CD14-positive monocyte (primary cell): ENCODE measurements at regions not wholly inside any gene's neighbourhood (a gene's known extent, or its start where the extent isn't known, plus 50 kb on each side); places are given as distances from the start of the nearest gene placed in this dataset.

Source experiments
- DNase-seq, 3 donors: peaks; one replicate each; pipeline ENCODE4 v3.0.0-alpha.2; 2011 to 2022
- H2AFZ ChIP-seq: 2 replicates; pipeline ENCODE4 v1.6.0; 2012; ENCODE audit warnings: mild to moderate bottlenecking, low read depth, low read length, inconsistent platforms; ENCODE audit not compliant: insufficient read depth, poor library complexity, severe bottlenecking
- H3K27ac ChIP-seq, 2 donors: 1 replicate in 1 of 2; 2 replicates in 1 of 2; pipeline ENCODE4 v1.5.1; 2012 to 2013; ENCODE audit warnings: low read length in 2 of 2, control low read depth in 1 of 2, inconsistent platforms in 1 of 2, low read depth in 1 of 2, mild to moderate bottlenecking in 1 of 2
- H3K27me3 ChIP-seq, 2 donors: one replicate each; pipeline versions ENCODE4 v1.6.0 to v1.6.1; 2011 to 2013; ENCODE audit warnings: low read length in 2 of 2; ENCODE audit not compliant: control insufficient read depth in 2 of 2, insufficient read depth in 2 of 2
- H3K36me3 ChIP-seq, 2 donors: replicated peaks in 1 of 2; 1 replicate in 1 of 2; 2 replicates in 1 of 2; pipeline versions ENCODE4 v1.5.1 to v1.6.1; 2012 to 2013; ENCODE audit warnings: low read length in 2 of 2, control low read depth in 1 of 2, inconsistent platforms in 1 of 2, mild to moderate bottlenecking in 1 of 2; ENCODE audit not compliant: insufficient read depth in 2 of 2, control insufficient read depth in 1 of 2
- H3K4me1 ChIP-seq, 2 donors: 1 replicate in 1 of 2; 2 replicates in 1 of 2; pipeline versions ENCODE4 v1.5.1 to v1.6.1; 2012 to 2013; ENCODE audit warnings: low read length in 2 of 2, control low read depth in 1 of 2, inconsistent platforms in 1 of 2, mild to moderate bottlenecking in 1 of 2, moderate library complexity in 1 of 2; ENCODE audit not compliant: insufficient read depth in 2 of 2, control insufficient read depth in 1 of 2
- H3K4me2 ChIP-seq: replicated peaks from 2 replicates; pipeline ENCODE3; 2012; ENCODE audit warnings: low read length, moderate library complexity, mild to moderate bottlenecking; ENCODE audit not compliant: poor library complexity, severe bottlenecking; ENCODE audit errors: extremely low read depth
- H3K4me3 ChIP-seq, 3 experiments: fragments of 200-600 bp in 1 of 3; sonication (generic) in 1 of 3; replicated peaks in 1 of 3; 1 replicate in 2 of 3; 2 replicates in 1 of 3; pipeline ENCODE4 v1.5.1; 2011 to 2013; ENCODE audit warnings: low read length in 3 of 3, mild to moderate bottlenecking in 3 of 3, control low read depth in 2 of 3, low read depth in 2 of 3, inconsistent platforms in 1 of 3, moderate library complexity in 1 of 3
- H3K79me2 ChIP-seq: 2 replicates; pipeline ENCODE4 v1.6.0; 2012; ENCODE audit warnings: mild to moderate bottlenecking, control low read depth, inconsistent platforms, low read length, moderate library complexity; ENCODE audit not compliant: insufficient read depth
- H3K9ac ChIP-seq: 2 replicates; pipeline ENCODE4 v1.6.0; 2017; ENCODE audit warnings: low read length, mild to moderate bottlenecking; ENCODE audit not compliant: insufficient read depth, poor library complexity, severe bottlenecking
- H3K9me3 ChIP-seq, 2 donors: replicated peaks in 1 of 2; 1 replicate in 1 of 2; 2 replicates in 1 of 2; pipeline versions ENCODE4 v1.5.1 to v1.6.1; 2012 to 2013; ENCODE audit warnings: low read length in 2 of 2, control low read depth in 1 of 2; ENCODE audit not compliant: control insufficient read depth in 1 of 2, insufficient read depth in 1 of 2
- H4K20me1 ChIP-seq: 2 replicates; pipeline ENCODE4 v1.6.0; 2012; ENCODE audit warnings: mild to moderate bottlenecking, low read length, control low read depth, moderate library complexity; ENCODE audit not compliant: insufficient read depth
- H3K27ac Mint-ChIP-seq, 7 donors: one replicate each; pipeline ENCODE4 v1.8.0; 2020; ENCODE audit warnings: mild to moderate bottlenecking in 7 of 7, mixed read lengths in 7 of 7, moderate library complexity in 6 of 7, inconsistent platforms in 2 of 7
- H3K27me3 Mint-ChIP-seq, 3 donors: one replicate each; pipeline ENCODE4 v1.8.0; 2021 to 2022; ENCODE audit warnings: low read depth in 3 of 3, mild to moderate bottlenecking in 3 of 3, mixed read lengths in 3 of 3, moderate library complexity in 3 of 3, inconsistent platforms in 1 of 3
- H3K36me3 Mint-ChIP-seq, 2 donors: one replicate each; pipeline ENCODE4 v1.8.0; 2020; ENCODE audit warnings: mixed read lengths in 2 of 2, inconsistent platforms in 1 of 2, mild to moderate bottlenecking in 1 of 2
- H3K4me1 Mint-ChIP-seq: one replicate; pipeline ENCODE4 v1.8.0; 2020; ENCODE audit warnings: mild to moderate bottlenecking, mixed read lengths
- H3K4me3 Mint-ChIP-seq, 2 donors: one replicate each; pipeline ENCODE4 v1.8.0; 2020; ENCODE audit warnings: mild to moderate bottlenecking in 2 of 2, mixed read lengths in 2 of 2, moderate library complexity in 1 of 2
- H3K9me3 Mint-ChIP-seq, 7 donors: one replicate each; pipeline ENCODE4 v1.8.0; 2020 to 2022; ENCODE audit warnings: mixed read lengths in 7 of 7, mild to moderate bottlenecking in 6 of 7, moderate library complexity in 6 of 7, inconsistent platforms in 2 of 7
- WGBS: methylation state at CpG from one replicate; pipeline ENCODE4 v1.1.5; 2013; ENCODE audit warnings: missing lambda C conversion rate; ENCODE audit not compliant: insufficient coverage; 5-methylcytosine and 5-hydroxymethylcytosine counted together
- intact Hi-C, 2 donors: fragments of 100-400 bp; cut with micrococcal nuclease; formaldehyde crosslinking; loops; one replicate each; pipeline versions ENCODE4 v1.15.0 to v1.15.1; 2023
- TF ChIP-seq, protein P1 (sequence below): fragments of 200-600 bp; IDR thresholded peaks from one replicate; pipeline ENCODE4 v1.8.0; 2022; ENCODE audit warnings: antibody characterized with exemption, mild to moderate bottlenecking

DNA sequence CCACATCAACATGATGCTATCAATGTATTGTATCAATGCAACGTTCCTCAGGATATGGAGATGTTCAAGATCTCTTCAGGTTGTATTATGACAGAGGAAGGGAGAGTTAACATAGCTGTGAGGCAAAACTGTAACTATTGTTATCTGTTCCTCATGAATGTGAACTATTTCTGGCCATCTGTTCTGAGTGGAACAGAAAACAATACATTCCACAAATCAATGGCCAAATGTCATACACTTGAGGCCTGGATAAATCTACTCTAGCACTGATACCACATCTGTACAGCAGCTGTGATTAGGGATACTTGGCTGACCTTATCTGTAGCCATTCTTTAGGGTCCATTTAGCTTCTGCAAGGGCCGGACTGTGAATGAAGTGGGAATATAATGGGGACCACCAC lies 447.9 kb downstream of the IRS1 start:
- H3K4me2 ChIP-seq, result no peak overlapping the region
- H3K27ac Mint-ChIP-seq, result no peak overlapping the region
- H3K4me3 ChIP-seq, result no peak overlapping the region
- H3K9me3 Mint-ChIP-seq, result peaks cover 0 to 9% (median 4%) of the 10 kb centered on the region in 7 donors
- no peaks in the 10 kb centered on the region for H3K36me3 Mint-ChIP-seq
- H3K4me1 ChIP-seq, result no peaks in the 10 kb centered on the region
- H3K27me3 ChIP-seq, result peaks cover 0 to 3% of the 10 kb centered on the region in 2 donors
- no CpG with 5 or more reads among the region's 2 CpGs for WGBS
- no peaks in the 10 kb centered on the region for H3K79me2 ChIP-seq
- intact Hi-C loops, result loop anchor here in 1 of 2 donors (10.0 kb wide), 1 partner anchor 137 kb away; no protein-coding TSS in a partner anchor
- H3K4me3 Mint-ChIP-seq, result no peak overlapping the region
- no peak overlapping the region for H2AFZ ChIP-seq
- TF ChIP-seq, protein P1, sequence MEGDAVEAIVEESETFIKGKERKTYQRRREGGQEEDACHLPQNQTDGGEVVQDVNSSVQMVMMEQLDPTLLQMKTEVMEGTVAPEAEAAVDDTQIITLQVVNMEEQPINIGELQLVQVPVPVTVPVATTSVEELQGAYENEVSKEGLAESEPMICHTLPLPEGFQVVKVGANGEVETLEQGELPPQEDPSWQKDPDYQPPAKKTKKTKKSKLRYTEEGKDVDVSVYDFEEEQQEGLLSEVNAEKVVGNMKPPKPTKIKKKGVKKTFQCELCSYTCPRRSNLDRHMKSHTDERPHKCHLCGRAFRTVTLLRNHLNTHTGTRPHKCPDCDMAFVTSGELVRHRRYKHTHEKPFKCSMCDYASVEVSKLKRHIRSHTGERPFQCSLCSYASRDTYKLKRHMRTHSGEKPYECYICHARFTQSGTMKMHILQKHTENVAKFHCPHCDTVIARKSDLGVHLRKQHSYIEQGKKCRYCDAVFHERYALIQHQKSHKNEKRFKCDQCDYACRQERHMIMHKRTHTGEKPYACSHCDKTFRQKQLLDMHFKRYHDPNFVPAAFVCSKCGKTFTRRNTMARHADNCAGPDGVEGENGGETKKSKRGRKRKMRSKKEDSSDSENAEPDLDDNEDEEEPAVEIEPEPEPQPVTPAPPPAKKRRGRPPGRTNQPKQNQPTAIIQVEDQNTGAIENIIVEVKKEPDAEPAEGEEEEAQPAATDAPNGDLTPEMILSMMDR, result no peak
- peaks cover 4% of the 10 kb centered on the region in 3 donors for H3K27me3 Mint-ChIP-seq
- DNase-seq, result no peak
- no peaks in the 10 kb centered on the region for H4K20me1 ChIP-seq
- H3K9me3 ChIP-seq, result no peaks in the 10 kb centered on the region
- no peak overlapping the region for H3K9ac ChIP-seq
- H3K36me3 ChIP-seq, result no peaks in the 10 kb centered on the region
- H3K4me1 Mint-ChIP-seq, result peaks cover 3% of the 10 kb centered on the region
- H3K27ac ChIP-seq, result no peak overlapping the region

GRCh38 chr2:226339616-226340015 lies 460.0 kb downstream of the IRS1 start:
- H2AFZ ChIP-seq, result no peak overlapping the region
- no peaks in the 10 kb centered on the region for H3K4me1 ChIP-seq
- Mint-ChIP-seq H3K27ac (no peak overlapping the region), H3K27me3 (peaks cover 0 to 7% (median 0%) of the 10 kb centered on the region in 3 donors), H3K36me3 (no peaks in the 10 kb centered on the region), H3K9me3 (no peaks in the 10 kb centered on the region), H3K4me3 (no peak overlapping the region), H3K4me1 (peaks cover 10% of the 10 kb centered on the region)
- DNase-seq, result no peak
- intact Hi-C loops, result no loop called here
- H3K27me3 ChIP-seq, result no peaks in the 10 kb centered on the region
- H3K36me3 ChIP-seq, result no peaks in the 10 kb centered on the region
- no peaks in the 10 kb centered on the region for H3K79me2 ChIP-seq
- no peaks in the 10 kb centered on the region for H4K20me1 ChIP-seq
- H3K9me3 ChIP-seq, result no peaks in the 10 kb centered on the region
- H3K4me2 ChIP-seq, result no peak overlapping the region
- H3K9ac ChIP-seq, result no peak overlapping the region
- H3K4me3 ChIP-seq, result no peak overlapping the region
- TF ChIP-seq, protein P1, result no peak
- H3K27ac ChIP-seq, result no peak overlapping the region
